GM18520 (cell line): ENCODE measurements at regions not wholly inside any gene's neighbourhood (a gene's known extent, or its start where the extent isn't known, plus 50 kb on each side); places are given as distances from the start of the nearest gene placed in this dataset.

ENCODE experiments used
- ATAC-seq: cut with Tn5 transposase; IDR thresholded peaks from one replicate; pipeline ENCODE4 v1.9.1; 2021; ENCODE audit not compliant: unreplicated experiment

DNA sequence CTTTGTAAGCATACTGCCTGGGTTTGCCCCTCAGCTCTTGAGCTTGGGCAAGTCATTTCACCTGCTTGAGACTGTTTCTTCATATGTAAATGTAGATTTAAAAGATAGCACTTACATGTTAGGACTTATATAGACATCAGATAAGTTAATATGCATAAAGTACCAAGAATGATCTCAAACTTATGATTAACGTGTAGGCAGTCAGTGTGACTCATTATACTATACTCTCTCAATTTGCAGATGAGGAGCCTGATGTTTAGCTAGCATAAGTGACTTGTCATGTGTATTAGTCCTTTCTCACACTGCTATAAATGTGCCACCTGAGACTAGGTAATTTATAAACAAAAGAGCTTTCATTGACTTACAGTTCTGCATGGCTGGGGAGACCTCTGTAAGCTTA lies 690.5 kb downstream of the KCNJ2 start:
- no peak for ATAC-seq

DNA sequence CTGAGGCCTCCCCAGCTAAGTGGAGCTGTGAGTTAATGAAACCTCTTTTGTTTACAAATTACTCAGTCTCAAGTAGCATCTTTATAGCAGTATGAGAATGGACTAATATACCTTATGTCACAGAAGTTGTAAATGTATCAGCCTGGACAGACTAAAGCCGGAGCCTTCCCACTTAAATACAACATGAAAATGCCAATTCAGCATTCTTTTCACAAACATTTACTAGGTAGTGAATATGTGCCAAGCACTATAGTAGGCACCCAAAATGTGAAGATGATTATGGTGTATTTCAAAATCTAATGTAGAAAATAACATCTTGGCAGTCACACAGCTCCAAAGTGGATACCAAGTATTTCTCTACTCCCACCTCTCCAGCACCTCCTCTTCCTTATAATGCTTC lies 693.0 kb downstream of the KCNJ2 start:
- no peak for ATAC-seq

DNA sequence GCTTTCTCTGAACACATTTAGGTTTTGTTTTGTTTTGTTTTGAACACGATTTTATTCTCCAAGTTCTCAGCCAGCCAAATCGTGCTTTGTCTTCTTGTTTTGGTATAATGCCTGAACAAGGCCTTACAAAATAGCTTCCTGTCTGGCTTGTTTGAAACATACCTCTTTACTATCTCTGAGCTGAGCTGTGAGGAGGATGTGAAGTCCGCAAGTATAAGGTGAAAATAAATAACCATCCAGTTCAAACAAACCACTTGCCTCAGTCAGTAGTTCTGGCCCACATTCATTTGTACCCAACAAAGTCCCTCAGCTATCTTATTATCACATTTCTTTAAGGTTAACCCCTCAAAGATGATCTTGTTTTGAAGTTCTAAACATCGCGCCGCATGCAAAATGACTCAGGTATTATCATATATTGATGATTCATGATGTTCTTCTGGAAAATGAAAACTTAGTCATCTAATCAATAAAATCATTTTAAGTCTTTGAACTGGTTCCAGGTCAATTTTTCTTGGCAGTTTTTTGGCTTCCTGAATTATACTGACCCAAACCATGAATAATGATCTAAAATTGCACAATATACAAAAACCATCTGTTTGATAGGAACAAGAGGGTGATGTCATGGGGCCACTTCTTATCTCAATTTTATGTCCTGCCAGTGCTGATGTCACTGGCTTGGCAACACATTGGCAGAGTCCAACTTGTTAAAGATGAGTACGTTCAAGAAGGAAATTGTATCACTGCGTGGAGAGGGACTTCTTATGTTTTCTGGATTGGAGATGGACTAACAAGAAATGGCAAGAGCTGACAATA lies 694.3 kb downstream of the KCNJ2 start:
- no peak for ATAC-seq

DNA sequence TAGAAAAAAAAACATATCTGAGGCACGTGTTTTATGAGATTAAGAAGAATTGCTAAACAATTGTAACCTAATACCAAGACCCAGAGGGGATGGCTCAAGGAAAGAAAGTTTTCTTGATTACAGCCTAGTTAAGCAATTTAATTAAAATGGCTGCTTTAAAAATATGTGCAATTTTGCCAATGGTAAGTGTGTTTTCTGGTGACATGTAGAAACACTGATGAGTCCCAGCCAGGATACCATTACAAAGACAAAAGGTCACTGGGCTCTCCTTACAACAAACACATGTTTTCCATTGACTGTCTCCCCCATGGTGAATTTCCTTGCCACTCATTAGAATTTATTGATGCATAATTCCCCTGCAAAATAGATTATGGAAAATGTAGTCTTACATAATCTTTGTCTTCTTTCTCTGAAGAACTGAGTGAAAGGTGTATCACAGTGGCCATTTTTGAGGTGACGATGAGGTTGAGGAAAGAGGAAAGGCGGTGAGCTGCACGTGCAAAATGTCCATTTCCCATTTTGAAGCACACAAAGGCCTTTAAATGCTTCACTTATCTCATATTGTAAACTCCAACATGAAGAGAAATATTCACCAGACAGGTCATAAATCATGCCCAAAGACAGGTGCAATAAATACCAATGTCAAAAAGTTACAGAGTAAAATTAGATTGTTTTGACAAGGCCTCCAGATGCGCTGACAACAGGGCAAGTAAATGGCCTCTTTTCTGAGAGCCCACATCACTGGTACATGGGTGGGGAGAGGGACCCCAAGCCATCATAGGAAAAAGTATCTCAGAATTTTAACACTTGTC lies 696.9 kb downstream of the KCNJ2 start:
- ATAC-seq, result no peak

DNA sequence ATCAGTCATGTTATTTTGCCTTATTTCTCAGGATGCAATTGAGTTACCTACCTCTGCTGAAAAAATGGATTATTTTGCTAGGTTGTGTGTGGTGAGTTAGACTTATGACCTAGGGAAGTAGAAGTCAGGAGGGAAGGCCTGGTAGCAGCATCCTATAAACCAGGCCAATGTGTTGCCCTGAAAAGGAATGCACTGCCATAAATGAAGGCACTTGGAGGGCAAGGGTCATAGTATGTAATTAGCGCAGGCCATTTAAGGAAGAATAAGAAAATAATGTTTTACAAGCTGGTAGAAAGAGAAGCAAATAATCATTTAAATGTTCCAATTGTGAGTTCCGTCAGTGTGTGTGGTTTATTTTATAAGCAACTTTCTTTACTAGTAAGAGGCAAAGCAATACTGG lies 698.8 kb downstream of the KCNJ2 start:
- ATAC-seq, result no peak

DNA sequence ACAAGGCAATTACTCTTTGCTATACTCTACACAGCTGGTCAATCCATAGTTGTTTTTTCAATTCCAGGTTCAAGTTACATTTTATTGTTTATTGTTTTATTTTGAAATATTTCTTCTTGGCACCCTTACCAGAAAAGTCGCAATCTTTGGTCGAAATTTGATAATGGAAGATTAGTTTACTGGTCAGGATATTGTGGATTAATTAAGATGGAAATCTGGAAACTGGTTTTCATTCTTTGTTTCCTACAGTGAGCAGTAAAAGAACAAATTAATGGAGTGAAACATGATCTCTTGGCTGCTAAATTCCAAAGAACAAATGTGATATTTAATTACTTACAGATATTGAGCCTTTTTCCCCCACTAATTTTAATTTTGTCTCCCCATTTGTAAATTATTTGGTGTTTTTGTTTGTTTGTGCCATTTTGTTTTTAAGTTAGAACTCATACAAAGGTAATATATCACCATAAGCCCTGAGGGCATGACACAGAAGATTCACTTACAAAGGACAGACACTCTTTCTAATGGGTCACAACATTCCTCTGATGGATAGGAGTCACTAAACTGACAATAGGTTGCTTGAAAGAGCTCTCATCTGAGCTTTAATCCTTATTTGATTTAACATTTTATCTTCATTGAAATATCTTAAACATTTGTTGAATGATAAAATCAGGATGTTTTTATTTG lies 700.2 kb downstream of the KCNJ2 start:
- no peak for ATAC-seq

DNA sequence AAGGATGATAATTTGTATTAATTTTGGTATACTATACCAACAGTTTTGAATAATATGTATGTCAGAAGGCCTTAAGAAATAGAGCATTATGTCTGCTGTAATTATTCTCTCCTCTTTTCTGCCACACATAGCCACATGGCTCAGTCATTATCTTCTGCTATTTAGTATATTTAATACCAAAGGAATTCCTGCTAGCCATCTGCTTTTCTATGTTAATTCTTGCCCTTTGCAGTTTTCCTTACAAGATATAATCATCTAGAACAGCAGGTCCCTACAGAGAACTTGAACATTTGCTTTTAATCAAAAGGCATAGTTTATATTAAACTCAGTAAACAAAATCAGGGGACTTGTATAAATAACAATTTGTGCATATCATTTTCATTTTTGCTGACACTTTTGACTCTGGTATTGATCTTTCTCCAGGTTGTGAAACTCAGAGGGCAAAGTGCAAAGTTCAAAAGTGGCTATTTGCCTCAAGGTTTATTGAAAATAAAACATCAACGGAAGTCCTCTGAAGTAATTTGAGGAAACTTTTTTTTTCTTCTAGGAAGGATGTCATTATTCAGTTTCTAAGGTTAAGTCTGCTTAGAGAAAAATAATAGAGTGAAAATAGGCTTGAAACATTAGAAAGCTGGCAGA lies 702.0 kb downstream of the KCNJ2 start:
- ATAC-seq, result no peak

DNA sequence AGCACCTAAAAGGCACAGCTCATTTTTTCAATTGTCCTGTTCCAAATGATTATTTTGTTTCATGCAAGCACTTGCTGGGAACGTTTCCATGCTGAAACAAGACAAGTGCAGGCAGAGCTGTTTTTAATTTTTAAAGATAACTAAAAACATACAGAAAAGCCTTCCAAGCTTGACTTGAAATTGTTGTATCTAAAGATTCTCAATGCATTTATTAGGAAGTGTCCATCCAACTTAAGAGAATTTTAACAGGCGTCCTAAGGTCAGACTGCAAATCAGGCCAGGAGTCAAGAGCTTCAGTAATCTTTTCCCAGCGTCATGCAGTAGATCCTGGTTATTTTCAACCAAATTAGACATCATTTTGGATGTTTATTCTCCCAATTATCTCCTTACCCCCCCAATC lies 702.8 kb downstream of the KCNJ2 start:
- ATAC-seq, result no peak

DNA sequence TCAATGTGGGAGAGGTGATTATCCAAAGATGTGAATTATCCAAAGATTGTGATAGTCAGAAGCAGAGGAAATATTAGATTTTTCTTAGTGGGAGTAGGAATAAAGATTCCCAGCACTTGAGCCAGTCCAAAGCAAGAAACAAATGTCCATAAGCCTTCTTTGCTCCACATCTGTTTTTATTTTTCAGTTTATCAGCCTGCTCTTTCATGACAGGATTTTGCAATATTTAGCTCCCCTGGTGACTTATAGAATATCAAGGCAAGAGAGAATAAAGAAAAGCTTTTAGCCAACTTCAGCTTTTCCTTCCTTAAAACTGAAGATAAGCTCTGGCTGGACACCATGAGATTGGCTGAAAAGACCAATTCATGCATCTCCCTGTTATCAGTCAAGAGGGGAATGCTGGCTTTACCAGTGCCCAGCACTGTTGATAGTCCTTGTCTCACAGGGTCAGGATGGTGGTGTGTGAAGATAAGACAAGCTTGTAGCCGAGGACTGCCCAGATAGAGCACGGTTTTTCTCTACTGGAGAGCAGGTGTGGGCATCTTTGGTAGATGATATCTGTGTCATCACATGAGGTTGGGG lies 706.5 kb downstream of the KCNJ2 start:
- ATAC-seq, result no peak

DNA sequence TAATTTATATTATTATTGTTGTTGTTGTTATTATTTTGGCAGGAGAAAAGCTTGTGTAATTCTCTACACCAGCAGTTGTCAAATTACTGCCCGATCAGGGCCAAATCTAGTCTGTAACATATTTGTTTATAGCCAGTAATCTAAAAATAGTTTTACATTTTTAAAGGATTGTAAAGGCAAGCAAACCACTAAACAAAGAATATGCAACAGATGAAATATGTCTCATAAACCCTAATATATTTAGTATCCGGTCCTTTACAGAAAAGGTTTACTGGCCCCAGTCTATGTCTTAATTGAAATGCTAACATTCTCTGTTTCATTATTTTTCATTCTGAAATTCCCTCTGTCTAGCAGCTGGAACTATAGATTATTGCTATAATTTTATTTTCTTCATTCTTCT lies 709.5 kb downstream of the KCNJ2 start:
- ATAC-seq, result no peak

DNA sequence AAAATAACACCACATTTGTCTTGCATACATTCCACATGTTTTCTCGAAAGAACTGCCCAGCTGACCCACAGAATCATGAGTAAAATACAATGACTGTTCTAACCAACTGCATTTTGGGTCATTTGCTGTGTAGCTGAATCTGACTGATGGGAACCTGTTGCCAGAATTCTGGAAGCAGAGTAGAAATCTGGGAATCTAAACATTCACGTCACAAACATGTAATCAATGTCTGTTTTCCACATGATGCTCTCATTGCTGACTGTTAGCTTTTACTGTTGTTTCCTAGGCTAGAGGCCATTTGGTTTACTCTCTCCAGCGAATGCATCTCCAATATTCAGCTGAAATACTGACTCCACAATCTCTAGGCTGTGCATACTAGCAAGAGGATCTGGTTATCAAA lies 710.1 kb downstream of the KCNJ2 start:
- no peak for ATAC-seq

DNA sequence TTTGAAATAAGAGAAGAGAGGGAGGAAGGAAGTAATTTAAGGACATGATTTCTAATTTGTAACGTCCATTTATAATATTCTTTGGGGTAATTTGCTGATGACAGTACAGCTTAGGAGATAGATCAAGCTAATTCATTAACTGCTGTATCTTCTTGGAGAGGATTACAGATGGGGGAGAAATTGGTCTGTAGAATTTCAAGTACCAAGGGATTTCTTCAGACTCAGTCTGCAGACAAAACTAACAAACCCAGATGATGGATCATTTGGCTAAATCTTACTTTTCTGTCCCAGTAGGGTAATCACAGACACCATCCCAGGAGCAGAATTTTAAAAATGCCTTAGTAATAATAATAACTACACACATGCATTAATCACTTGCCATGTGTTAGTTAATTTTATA lies 711.8 kb downstream of the KCNJ2 start:
- no peak for ATAC-seq

DNA sequence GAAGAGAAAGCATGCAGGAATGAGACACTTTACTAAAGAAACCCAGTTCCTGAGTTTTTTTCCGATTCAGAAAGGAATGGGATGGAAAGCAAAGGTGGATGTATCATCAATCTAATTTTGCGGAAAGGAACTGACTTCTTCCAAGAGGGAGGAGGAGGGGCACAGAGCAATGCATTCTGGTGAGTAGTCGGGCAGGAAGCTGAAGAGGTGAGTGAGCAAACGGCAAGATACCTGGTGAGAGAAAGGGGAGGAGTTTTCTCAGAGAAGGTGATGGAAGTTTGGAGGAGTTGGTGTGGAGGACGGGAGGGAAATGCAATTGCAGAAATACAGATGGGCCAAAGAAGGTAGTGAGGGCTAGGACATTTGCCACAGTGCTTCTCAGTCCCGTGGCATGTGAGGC lies 713.2 kb downstream of the KCNJ2 start:
- ATAC-seq, result no peak

DNA sequence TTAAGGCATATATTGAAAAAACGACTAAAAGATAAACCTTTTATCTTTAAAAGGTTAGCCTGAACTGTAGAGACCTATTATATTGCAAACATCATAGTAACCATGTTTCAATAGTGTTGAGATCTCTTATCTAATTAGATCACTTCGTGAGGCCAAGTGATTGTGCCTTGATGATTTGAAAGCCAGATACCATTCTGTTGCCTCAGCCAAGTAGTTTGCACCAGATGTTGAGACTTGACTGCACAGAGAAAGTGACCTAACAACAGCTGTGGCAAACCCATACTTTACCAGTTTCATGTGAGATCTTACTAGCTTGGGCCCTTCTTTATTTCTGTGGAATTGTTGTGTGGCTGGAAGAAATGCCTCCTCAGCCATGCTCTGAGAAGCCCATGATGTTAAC lies 717.3 kb downstream of the KCNJ2 start:
- no peak for ATAC-seq

DNA sequence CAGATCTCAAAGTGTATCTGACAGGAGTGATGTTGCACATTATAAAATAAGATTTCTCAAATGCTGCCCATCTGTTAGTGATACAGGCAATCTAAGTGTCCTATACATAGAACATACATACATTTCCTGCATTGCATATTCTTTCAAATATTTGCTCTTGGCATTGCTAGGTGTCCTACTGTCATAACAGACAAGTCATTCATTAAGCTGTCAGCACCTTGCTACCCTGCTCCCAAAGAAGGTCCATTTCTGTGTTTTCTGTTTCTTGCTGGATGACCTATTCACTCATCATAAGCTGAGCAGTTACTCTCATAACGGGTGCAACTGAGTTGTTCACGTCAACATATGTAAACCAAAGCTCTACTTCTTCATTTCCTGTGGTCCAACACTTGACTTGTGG lies 719.0 kb downstream of the KCNJ2 start:
- ATAC-seq, result no peak

DNA sequence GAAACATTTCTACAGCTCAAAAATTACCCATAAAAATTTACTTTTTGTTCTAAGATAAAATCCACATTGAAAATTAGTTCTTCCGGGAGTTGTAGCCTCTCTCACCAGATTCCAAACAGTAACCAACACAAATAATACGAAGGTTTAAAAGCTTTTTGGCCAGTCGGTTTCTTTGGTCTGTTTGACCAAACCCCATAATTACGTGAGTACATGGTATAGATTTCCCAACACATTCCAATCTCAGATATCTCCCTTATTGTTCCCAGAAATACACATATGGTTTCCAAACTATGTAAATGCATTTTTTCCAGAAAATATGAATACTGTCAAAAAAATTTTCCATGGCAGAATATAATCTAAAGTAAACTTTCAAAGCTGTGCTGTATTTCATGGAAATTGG lies 722.0 kb downstream of the KCNJ2 start:
- no peak for ATAC-seq

DNA sequence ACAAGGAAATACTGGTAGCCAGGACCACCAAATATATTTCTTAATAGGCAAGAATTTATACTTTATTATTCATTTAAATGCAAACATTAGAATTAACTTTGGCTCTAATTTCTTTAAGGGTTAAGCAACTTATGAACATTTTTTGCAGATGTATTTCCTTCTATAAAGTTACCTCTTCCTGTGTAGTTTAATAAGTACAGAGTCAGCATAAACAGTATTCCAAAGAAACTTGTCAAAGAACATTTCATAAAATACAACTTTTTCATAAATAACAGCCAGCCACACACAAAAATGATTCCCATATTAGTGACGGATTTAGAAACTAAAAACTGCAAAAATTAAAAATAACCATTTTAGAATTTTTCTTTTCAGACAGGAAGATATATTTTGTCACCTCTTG lies 723.2 kb downstream of the KCNJ2 start:
- ATAC-seq, result no peak

DNA sequence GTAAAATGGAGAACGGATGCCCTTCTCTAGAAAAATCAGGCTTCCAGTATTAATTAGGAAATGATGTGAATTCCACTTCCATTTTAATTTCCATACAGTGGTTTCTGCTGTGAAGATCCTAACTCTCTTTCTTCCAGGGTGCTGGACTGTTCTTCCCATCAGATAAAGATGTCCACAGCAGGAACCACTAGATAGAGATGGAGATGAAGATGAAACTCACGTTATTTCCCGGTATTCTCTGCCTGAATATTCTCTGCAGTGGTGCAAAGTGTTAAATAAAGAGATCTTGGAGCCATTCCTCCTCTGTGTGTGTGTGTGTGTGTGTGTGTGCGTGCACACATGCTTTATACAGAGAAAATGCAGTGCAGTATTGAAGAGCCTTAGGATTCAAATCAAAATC lies 727.5 kb downstream of the KCNJ2 start:
- ATAC-seq, result no peak

DNA sequence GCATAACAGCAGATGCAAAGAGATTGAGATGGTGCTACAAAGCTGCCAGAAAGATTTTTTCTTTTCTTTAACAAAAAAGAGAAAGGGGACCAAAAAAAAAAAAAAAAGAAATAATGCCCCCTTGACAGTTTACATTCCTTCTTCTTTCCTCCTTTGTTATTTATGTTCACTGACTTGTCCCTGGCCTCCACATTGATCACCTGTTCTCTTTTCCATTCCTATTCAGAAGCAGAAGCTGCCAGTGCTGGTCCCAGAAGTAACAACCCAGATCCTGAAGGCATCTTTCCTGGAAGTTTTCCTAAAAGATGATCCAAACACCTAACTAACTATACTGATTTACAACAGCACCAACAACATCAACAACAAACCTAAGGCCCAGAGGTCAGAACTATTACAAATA lies 728.1 kb downstream of the KCNJ2 start:
- ATAC-seq, result no peak

DNA sequence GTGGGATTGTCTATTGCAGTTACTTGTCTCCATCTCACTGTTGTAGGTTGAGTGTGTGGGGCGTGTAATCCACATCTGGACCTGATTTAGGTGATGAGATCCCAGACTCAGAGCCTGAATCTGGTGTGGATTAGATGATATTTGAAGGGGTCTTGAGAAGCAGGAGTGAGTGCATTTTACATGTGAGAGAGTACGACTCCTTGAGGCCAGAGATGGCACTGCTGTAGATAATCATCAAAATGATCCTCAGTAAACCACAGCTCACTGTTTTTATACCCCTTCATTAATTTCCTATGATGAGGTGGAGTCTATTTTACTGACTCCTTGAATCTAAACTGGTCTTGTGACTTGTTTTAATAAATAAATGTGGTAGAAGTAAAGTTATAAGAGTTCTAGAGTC lies 732.5 kb downstream of the KCNJ2 start:
- ATAC-seq, result no peak

DNA sequence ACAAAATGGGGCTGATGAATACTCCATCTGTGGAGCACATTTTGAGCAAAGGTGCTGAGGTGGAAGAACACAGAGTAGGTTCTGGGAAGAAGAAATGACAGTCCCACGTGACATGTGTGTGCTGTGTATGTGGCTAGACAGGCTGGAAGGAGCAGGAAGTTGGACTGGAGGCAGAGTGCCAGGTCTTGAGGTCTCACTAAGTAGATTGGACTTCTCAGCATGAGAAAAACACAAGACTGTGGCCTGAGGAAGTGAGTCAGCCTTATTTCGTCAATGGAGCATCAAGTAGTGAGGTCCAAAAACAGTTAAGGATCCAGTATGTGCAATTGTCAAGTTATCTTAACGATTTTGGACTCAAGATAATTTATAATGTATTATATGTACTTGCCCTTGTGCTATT lies 736.5 kb downstream of the KCNJ2 start:
- no peak for ATAC-seq
